ENCODE measurements at regions not wholly inside any gene's neighbourhood (a gene's known extent, or its start where the extent isn't known, plus 50 kb on each side); places are given as distances from the start of the nearest gene placed in this dataset.

GRCh38 chr11:91433284-91434010 lies 791.2 kb upstream of the FAT3 start:
- H4K20me1 ChIP-seq (ENCODE audit: insufficient read depth) = no peaks in the 10 kb centered on the region
- H3K79me2 ChIP-seq (ENCODE audit: insufficient read depth, low read depth) = no peaks in the 10 kb centered on the region
- H3K36me3 ChIP-seq (ENCODE audit: insufficient read depth) = no peaks in the 10 kb centered on the region
- H3K27me3 ChIP-seq (ENCODE audit: insufficient read depth, low read depth) = no peaks in the 10 kb centered on the region
- no peak for TF ChIP-seq CTCF (conservative IDR thresholded peaks at IDR 0.05; ENCODE audit: low read depth, low read length)
- H3K27ac ChIP-seq = no peak overlapping the region
- H3K4me3 ChIP-seq (IDR thresholded peaks at IDR 0.05; ENCODE audit: insufficient read depth, low read depth, low read length) = no peak overlapping the region
- no peaks in the 10 kb centered on the region for H3K4me1 ChIP-seq (ENCODE audit: low read depth, poor library complexity, severe bottlenecking)
- no peak overlapping the region for H2AFZ ChIP-seq (ENCODE audit: low read depth)
- H3K9ac ChIP-seq = no peak overlapping the region
- no peak overlapping the region for H3K4me2 ChIP-seq

DNA sequence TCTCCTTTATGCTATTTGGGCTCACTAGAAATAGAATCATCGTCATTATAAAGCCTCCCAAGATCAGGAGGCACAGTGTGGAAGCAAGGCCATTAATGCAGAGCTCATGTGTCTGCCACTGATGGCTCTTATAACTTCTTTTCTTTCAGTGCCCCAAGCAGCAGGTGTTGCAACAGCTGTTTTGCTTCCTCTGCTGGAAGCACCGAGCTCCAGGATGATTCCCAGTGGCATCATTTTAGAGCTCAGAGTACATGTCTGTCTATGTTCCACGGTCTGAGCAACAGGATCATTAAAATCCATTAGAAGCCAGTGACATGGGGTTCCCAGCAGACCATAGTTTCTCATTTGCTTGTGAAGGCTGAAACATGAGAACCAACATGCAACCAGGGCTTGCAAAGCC lies 803.0 kb upstream of the FAT3 start:
- Histone ChIP-seq H3K27me3 (ENCODE audit: insufficient read depth, low read depth) (no peaks in the 10 kb centered on the region), H4K20me1 (ENCODE audit: insufficient read depth) (no peaks in the 10 kb centered on the region), H3K27ac (no peak overlapping the region), H3K36me3 (ENCODE audit: insufficient read depth) (no peaks in the 10 kb centered on the region), H3K79me2 (ENCODE audit: insufficient read depth, low read depth) (no peaks in the 10 kb centered on the region), H3K4me2 (no peak overlapping the region), H3K4me1 (ENCODE audit: low read depth, poor library complexity, severe bottlenecking) (no peaks in the 10 kb centered on the region), H3K9ac (no peak overlapping the region), H2AFZ (ENCODE audit: low read depth) (no peak overlapping the region), H3K4me3 (IDR thresholded peaks at IDR 0.05; ENCODE audit: insufficient read depth, low read depth, low read length) (no peak overlapping the region)
- TF ChIP-seq CTCF (conservative IDR thresholded peaks at IDR 0.05; ENCODE audit: low read depth, low read length) = no peak

DNA sequence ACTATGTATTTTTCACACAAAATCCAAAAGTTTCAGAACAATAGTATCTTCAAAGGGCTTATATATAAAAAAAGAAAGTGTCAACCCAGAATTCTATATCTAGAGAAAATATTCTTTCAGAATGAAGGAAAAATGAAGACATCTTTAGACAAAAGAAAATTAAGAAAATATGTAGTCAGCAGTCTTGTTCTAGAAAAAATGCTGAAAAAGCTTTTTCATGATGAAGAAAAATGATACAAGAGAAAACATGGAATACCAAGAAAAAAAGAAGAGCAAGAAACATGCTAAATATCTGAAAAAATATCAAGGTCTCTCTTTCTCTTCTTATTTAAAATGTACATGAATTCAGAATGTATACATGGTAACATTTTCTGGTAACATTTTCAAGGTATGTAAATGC lies 816.8 kb upstream of the FAT3 start:
- Histone ChIP-seq H3K27me3 (ENCODE audit: insufficient read depth, low read depth) (no peaks in the 10 kb centered on the region), H3K27ac (no peak overlapping the region), H2AFZ (ENCODE audit: low read depth) (no peak overlapping the region), H4K20me1 (ENCODE audit: insufficient read depth) (no peaks in the 10 kb centered on the region), H3K4me1 (ENCODE audit: low read depth, poor library complexity, severe bottlenecking) (no peaks in the 10 kb centered on the region), H3K4me2 (no peak overlapping the region), H3K9ac (no peak overlapping the region), H3K36me3 (ENCODE audit: insufficient read depth) (no peaks in the 10 kb centered on the region), H3K79me2 (ENCODE audit: insufficient read depth, low read depth) (no peaks in the 10 kb centered on the region), H3K4me3 (IDR thresholded peaks at IDR 0.05; ENCODE audit: insufficient read depth, low read depth, low read length) (no peak overlapping the region)
- TF ChIP-seq CTCF (conservative IDR thresholded peaks at IDR 0.05; ENCODE audit: low read depth, low read length) = no peak

DNA sequence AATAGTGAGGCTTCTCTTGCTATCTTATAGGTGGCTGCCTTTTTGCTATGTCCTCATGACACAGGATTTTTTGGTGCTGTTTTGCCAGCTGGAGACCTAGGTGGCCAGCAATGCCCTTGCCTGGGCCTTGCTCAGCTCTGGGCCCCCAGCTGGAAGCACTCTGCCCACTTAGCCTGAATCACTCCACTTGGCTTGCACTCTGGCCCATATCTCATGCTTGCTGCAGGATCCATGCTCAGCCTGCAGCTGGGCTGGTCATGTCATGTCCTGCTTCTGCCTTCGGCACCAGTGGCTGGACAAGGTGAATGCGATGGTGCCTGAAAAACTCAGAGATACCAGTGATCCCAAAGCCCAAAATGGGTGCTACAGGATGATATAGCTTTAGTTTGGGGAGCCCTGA lies 818.6 kb upstream of the FAT3 start:
- H3K27ac ChIP-seq = no peak overlapping the region
- no peak overlapping the region for H3K9ac ChIP-seq
- H3K4me3 ChIP-seq (IDR thresholded peaks at IDR 0.05; ENCODE audit: insufficient read depth, low read depth, low read length) = no peak overlapping the region
- H3K4me2 ChIP-seq = no peak overlapping the region
- H4K20me1 ChIP-seq (ENCODE audit: insufficient read depth) = no peaks in the 10 kb centered on the region
- H3K27me3 ChIP-seq (ENCODE audit: insufficient read depth, low read depth) = no peaks in the 10 kb centered on the region
- no peaks in the 10 kb centered on the region for H3K36me3 ChIP-seq (ENCODE audit: insufficient read depth)
- TF ChIP-seq CTCF (conservative IDR thresholded peaks at IDR 0.05; ENCODE audit: low read depth, low read length) = no peak
- H3K79me2 ChIP-seq (ENCODE audit: insufficient read depth, low read depth) = no peaks in the 10 kb centered on the region
- H3K4me1 ChIP-seq (ENCODE audit: low read depth, poor library complexity, severe bottlenecking) = no peaks in the 10 kb centered on the region
- no peak overlapping the region for H2AFZ ChIP-seq (ENCODE audit: low read depth)
